Lung (tissue), 11 donors: ENCODE measurements at regions not wholly inside any gene's neighbourhood (a gene's known extent, or its start where the extent isn't known, plus 50 kb on each side); places are given as distances from the start of the nearest gene placed in this dataset.

Source experiments
- ATAC-seq: fragments of 200-7000 bp; cut with Tn5 transposase; one replicate; pipeline ENCODE4 v1.9.1; 2020; ENCODE audit warnings: moderate number of reproducible peaks; ENCODE audit not compliant: insufficient read depth, low FRiP score
- DNase-seq, 3 donors: peaks; one replicate each; pipeline ENCODE4 v3.0.0-alpha.2; 2013 to 2017
- H3K27ac ChIP-seq, 2 donors: one replicate each; pipeline ENCODE4 v1.5.1; 2013; ENCODE audit warnings: mild to moderate bottlenecking in 2 of 2, moderate library complexity in 2 of 2, control low read depth in 1 of 2, inconsistent platforms in 1 of 2, low read depth in 1 of 2, low read length in 1 of 2
- H3K27me3 ChIP-seq, 3 donors: one replicate each; pipeline ENCODE4 v1.5.1; 2013; ENCODE audit warnings: low read length in 2 of 3; ENCODE audit not compliant: control insufficient read depth in 3 of 3, insufficient read depth in 3 of 3
- H3K36me3 ChIP-seq, 4 donors: one replicate each; pipeline ENCODE4 v1.5.1; 2013; ENCODE audit warnings: low read length in 4 of 4, mild to moderate bottlenecking in 1 of 4, moderate library complexity in 1 of 4; ENCODE audit not compliant: control insufficient read depth in 4 of 4, insufficient read depth in 4 of 4
- H3K4me1 ChIP-seq, 5 donors: one replicate each; pipeline ENCODE4 v1.5.1; 2013; ENCODE audit warnings: low read length in 5 of 5, mild to moderate bottlenecking in 2 of 5, moderate library complexity in 1 of 5; ENCODE audit not compliant: control insufficient read depth in 5 of 5, insufficient read depth in 5 of 5
- H3K4me3 ChIP-seq: one replicate; pipeline ENCODE4 v1.5.1; 2013; ENCODE audit warnings: mild to moderate bottlenecking, control low read depth, moderate library complexity
- H3K9ac ChIP-seq, 2 donors: one replicate each; pipeline ENCODE4 v1.5.1; 2013; ENCODE audit warnings: low read length in 2 of 2, control low read depth in 1 of 2; ENCODE audit not compliant: insufficient read depth in 1 of 2
- H3K9me3 ChIP-seq, 4 donors: one replicate each; pipeline ENCODE4 v1.5.1; 2013; ENCODE audit warnings: low read length in 3 of 4, mild to moderate bottlenecking in 1 of 4, moderate library complexity in 1 of 4; ENCODE audit not compliant: control insufficient read depth in 4 of 4, insufficient read depth in 3 of 4
- WGBS, 2 donors: extraction: QIAGEN DNeasy Blood & Tissue Kit; methylation state at CpG; one replicate each; pipeline ENCODE4 v1.1.7; 2013; 5-methylcytosine and 5-hydroxymethylcytosine counted together
- TF ChIP-seq, protein P1 (sequence below): IDR thresholded peaks from 2 replicates; pipeline ENCODE4 v1.5.1; 2012; ENCODE audit warnings: mild to moderate bottlenecking; ENCODE audit errors: control extremely low read depth, extremely low read depth
- donor health status: control.
- donor health status: control.
- donor health status: Bipolar disorder and iron deficiency.
- donor health status: healthy.
- donor health status: DM: yes; HTN: yes; CAD: no.

DNA sequence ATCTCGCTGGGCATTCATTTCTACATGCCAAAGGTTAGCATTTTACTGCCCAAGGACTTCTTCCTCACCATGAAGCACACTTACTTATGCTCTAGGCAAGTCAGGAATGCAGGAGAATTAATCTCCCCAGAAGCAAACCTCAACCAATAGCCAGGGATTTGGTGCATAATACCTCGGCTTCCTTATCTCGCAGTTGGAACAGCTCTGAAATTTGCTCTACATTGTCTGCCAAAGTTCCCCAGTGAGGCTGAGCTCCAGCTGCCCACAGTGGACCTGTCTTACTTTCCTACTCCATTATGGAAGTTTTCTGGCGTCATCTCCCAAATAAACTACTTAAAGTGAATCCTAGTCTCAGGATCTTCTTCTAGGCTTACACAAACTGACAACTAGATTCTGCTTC, 57.6 kb upstream of the PPM1J start:
- Histone ChIP-seq H3K9ac (no peak overlapping the region), H3K4me3 (no peak overlapping the region), H3K4me1 (no peaks in the 10 kb centered on the region), H3K27ac (no peak overlapping the region), H3K9me3 (no peaks in the 10 kb centered on the region), H3K36me3 (no peaks in the 10 kb centered on the region), H3K27me3 (no peaks in the 10 kb centered on the region)
- DNase-seq, result no peak
- 83 to 88% methylated on average over 4 of the region's 4 CpGs for WGBS, 2 donors
- no peak for ATAC-seq
- TF ChIP-seq, protein P1, sequence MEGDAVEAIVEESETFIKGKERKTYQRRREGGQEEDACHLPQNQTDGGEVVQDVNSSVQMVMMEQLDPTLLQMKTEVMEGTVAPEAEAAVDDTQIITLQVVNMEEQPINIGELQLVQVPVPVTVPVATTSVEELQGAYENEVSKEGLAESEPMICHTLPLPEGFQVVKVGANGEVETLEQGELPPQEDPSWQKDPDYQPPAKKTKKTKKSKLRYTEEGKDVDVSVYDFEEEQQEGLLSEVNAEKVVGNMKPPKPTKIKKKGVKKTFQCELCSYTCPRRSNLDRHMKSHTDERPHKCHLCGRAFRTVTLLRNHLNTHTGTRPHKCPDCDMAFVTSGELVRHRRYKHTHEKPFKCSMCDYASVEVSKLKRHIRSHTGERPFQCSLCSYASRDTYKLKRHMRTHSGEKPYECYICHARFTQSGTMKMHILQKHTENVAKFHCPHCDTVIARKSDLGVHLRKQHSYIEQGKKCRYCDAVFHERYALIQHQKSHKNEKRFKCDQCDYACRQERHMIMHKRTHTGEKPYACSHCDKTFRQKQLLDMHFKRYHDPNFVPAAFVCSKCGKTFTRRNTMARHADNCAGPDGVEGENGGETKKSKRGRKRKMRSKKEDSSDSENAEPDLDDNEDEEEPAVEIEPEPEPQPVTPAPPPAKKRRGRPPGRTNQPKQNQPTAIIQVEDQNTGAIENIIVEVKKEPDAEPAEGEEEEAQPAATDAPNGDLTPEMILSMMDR, result no peak

DNA sequence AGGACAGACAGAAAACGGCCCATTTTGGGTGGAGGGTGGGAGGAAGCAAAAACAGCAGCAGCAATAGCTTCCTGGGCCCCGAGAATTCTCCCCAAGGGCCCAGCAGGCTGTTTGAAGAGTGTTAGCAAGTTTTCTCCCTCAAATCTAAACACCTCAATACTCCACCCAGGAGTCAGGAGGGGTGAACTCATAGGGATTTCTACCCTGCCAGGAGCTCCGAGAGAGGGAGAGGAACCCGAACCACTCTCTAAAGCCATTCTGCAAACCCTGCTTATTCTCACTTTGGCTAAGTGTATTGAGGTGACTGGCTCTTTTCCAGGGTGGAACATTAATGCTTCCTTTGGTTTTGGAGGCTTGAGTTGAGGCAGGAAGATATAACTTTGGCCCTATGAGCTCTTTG, 55.6 kb upstream of the PPM1J start:
- 34 to 35% methylated on average over 4 of the region's 4 CpGs for WGBS, 2 donors
- Histone ChIP-seq H3K4me3 (no peak overlapping the region), H3K4me1 (no peaks in the 10 kb centered on the region), H3K9ac (no peak overlapping the region), H3K27me3 (no peaks in the 10 kb centered on the region), H3K9me3 (no peaks in the 10 kb centered on the region), H3K36me3 (no peaks in the 10 kb centered on the region), H3K27ac (no peak overlapping the region)
- DNase-seq (no peak), ATAC-seq (no peak)
- TF ChIP-seq, protein P1, result no peak

GRCh38 chr1:112769611-112770010, 54.5 kb upstream of the PPM1J start:
- 79 to 82% methylated on average over 4 of the region's 4 CpGs for WGBS, 2 donors
- ATAC-seq, result no peak
- no peak overlapping the region for H3K9ac ChIP-seq
- no peak overlapping the region for H3K4me3 ChIP-seq
- H3K27me3 ChIP-seq, result no peaks in the 10 kb centered on the region
- H3K27ac ChIP-seq, result no peak overlapping the region
- DNase-seq, result no peak
- H3K36me3 ChIP-seq, result no peaks in the 10 kb centered on the region
- no peaks in the 10 kb centered on the region for H3K9me3 ChIP-seq
- TF ChIP-seq, protein P1, result no peak
- H3K4me1 ChIP-seq, result no peaks in the 10 kb centered on the region

DNA sequence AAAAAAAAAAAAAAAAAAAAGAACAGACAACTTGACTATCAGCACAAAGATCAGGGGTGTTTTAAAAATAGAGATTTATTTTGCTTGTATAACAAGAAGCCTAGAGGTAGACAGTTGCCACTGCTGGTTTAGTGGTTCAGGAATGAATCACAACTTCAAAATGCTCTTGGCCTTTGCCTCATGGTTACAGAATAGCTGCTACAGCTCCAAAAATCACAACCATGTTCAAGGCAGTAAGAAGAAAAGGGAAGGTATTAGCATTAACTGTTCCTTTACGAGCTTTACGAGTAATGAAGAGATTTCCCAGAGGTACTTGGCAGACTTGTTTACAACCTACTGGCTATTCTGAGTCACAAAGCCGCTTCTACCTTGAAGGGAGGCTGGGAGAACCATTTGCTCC, 52.5 kb upstream of the PPM1J start:
- TF ChIP-seq, protein P1, result no peak
- H3K9ac ChIP-seq, result no peak overlapping the region
- no peak for DNase-seq
- H3K4me1 ChIP-seq, result peaks cover 0 to 4% (median 0%) of the 10 kb centered on the region in 5 donors
- WGBS, 2 donors, result 92 to 94% methylated on average over 3 of the region's 3 CpGs
- ATAC-seq, result no peak
- H3K36me3 ChIP-seq, result no peaks in the 10 kb centered on the region
- no peaks in the 10 kb centered on the region for H3K27me3 ChIP-seq
- no peak overlapping the region for H3K27ac ChIP-seq
- H3K4me3 ChIP-seq, result no peak overlapping the region
- no peaks in the 10 kb centered on the region for H3K9me3 ChIP-seq
